Fibroblast of the aortic adventitia (primary cell): ENCODE measurements at regions not wholly inside any gene's neighbourhood (a gene's known extent, or its start where the extent isn't known, plus 50 kb on each side); places are given as distances from the start of the nearest gene placed in this dataset.
A peak's percentile ranks its signal among the peaks of the same experiment; 100 is the strongest.

ENCODE experiments used
- DNase-seq: peaks from one replicate; pipeline ENCODE4 v3.0.0-alpha.2; 2010; ENCODE audit warnings: low read depth
- H3K4me3 ChIP-seq: 2 replicates; pipeline ENCODE4 v1.5.1; 2011; ENCODE audit warnings: low read depth, mild to moderate bottlenecking, control low read depth, low read length, moderate library complexity
- TF ChIP-seq, protein P1 (sequence below): IDR thresholded peaks from 2 replicates; pipeline ENCODE4 v1.5.1; 2011; ENCODE audit warnings: mild to moderate bottlenecking, low read length, control low read depth, inconsistent platforms; ENCODE audit not compliant: insufficient read depth

- TF ChIP-seq, protein P1, sequence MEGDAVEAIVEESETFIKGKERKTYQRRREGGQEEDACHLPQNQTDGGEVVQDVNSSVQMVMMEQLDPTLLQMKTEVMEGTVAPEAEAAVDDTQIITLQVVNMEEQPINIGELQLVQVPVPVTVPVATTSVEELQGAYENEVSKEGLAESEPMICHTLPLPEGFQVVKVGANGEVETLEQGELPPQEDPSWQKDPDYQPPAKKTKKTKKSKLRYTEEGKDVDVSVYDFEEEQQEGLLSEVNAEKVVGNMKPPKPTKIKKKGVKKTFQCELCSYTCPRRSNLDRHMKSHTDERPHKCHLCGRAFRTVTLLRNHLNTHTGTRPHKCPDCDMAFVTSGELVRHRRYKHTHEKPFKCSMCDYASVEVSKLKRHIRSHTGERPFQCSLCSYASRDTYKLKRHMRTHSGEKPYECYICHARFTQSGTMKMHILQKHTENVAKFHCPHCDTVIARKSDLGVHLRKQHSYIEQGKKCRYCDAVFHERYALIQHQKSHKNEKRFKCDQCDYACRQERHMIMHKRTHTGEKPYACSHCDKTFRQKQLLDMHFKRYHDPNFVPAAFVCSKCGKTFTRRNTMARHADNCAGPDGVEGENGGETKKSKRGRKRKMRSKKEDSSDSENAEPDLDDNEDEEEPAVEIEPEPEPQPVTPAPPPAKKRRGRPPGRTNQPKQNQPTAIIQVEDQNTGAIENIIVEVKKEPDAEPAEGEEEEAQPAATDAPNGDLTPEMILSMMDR: no peak
- DNase-seq: no peak
- no peak overlapping the region for H3K4me3 ChIP-seq
Measured at GRCh38 chr5:4647955-4648354, 492.2 kb upstream of the ADAMTS16 start.

- no peak overlapping the region for H3K4me3 ChIP-seq
- DNase-seq: no peak
- TF ChIP-seq, protein P1: no peak
Measured at GRCh38 chr5:4651806-4652565, 488.1 kb upstream of the ADAMTS16 start.

DNA sequence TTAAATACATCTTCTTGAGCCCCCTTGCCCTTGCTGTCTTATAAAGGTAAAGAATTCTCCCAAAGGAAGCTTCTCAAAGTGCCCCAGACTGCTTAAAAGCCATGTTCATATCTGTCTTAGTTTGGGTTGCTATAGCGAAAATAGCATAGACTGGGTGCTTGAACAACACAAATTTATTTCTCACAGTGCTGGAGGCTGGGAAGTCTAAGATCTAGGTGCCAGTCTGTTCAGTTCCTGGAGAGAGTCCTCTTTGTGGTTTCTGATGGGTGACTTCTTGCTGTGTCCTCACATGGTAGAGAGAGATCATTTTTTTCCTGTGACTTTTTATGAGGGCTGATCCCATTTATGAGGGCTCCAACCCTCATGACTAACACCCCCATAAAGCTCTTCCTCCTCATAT, 486.7 kb upstream of the ADAMTS16 start:
- no peak for DNase-seq
- TF ChIP-seq, protein P1: no peak
- H3K4me3 ChIP-seq: no peak overlapping the region

DNA sequence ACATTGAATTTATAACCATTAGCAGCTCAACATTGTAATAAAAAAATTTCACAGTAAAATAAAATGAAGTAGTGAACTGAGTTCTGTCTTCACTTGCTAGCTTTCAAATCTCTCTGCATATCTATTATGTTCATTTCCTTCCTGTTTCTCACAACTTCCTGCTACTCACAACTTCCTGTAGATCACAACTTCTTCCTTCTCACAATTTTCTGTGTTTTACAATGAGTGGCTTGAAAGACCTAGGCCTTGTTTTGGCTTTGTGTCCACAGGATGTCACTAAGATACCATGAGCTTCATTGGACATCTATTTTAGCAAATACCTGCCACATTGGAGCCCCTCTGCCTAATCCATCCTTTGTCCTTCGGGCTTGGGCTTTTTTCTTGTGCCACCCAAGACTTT, 480.3 kb upstream of the ADAMTS16 start:
- TF ChIP-seq, protein P1: no peak
- no peak for DNase-seq
- no peak overlapping the region for H3K4me3 ChIP-seq

- TF ChIP-seq, protein P1: no peak
- H3K4me3 ChIP-seq: no peak overlapping the region
- no peak for DNase-seq
Measured at GRCh38 chr5:4661326-4661725, 478.8 kb upstream of the ADAMTS16 start.

DNA sequence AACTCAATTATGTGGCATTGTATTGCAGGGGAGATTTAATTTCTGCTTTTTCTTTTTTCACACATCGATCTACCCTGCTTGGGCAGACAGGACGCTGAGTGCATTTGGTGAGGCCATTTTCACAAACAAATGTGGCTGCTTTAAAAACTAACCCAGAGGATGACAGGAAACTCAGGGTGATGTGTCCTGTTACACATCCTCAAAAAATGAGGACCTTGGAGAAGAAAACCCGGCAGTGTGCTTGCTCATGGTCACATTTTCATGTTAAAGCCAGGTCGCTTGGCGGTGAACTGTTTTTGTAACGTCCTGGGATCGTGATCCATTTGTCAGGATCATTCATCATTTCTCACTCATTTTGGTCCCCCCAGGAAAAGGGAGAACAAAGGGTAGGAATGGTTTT, 478.3 kb upstream of the ADAMTS16 start:
- peak; percentile 42 for DNase-seq
- H3K4me3 ChIP-seq: no peak overlapping the region
- TF ChIP-seq, protein P1: no peak

- TF ChIP-seq, protein P1: no peak
- no peak for DNase-seq
- no peak overlapping the region for H3K4me3 ChIP-seq
Measured at GRCh38 chr5:4662756-4663155, 477.4 kb upstream of the ADAMTS16 start.
